Stimulated activated CD8-positive, alpha-beta memory T cell treated with anti-CD3 and anti-CD28 coated beads, Interleukin-4, amount 100 ng/mL, for 48 hours (primary cell): ENCODE measurements at regions not wholly inside any gene's neighbourhood (a gene's known extent, or its start where the extent isn't known, plus 50 kb on each side); places are given as distances from the start of the nearest gene placed in this dataset.

Experiments
- DNase-seq: peaks from one replicate; pipeline ENCODE4 v3.0.0-alpha.2; 2020

DNA sequence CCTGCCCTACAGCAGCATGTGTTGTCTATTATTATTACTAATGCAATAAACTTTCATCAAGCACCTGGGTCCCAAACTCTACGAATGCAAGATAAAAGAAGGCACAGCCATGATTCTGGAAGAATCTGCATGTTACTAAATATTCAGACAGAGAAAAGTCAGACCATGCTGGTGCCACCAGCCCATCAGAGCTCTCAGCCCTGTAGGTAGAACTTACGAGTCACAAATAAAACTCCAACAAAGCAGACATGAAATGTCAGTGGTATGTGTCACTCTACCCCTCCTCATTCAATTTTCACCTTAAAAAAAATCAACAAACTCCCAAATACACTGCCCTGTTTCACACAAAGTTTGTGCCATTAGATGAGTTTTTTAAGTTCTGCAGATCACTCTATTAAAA lies 62.4 kb upstream of the TIAM1 start:
- no peak for DNase-seq

DNA sequence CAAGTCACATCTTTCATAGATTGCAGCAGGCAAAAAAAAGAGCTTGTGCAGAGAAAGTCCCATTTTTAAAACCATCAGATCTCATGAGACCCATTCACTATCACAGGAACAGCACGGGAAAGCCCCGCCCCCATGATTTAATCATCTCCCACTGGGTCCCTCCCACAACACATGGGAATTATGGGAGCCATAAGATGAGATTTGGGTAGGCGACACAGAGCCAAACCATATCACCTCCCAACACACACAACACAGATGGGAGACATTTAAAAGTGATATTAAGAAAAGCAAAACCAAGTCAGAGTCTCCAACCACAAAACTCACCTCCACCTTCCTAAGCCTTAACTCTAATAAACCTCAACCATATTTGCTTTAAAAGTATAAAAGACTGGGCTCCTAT lies 61.5 kb upstream of the TIAM1 start:
- no peak for DNase-seq

DNA sequence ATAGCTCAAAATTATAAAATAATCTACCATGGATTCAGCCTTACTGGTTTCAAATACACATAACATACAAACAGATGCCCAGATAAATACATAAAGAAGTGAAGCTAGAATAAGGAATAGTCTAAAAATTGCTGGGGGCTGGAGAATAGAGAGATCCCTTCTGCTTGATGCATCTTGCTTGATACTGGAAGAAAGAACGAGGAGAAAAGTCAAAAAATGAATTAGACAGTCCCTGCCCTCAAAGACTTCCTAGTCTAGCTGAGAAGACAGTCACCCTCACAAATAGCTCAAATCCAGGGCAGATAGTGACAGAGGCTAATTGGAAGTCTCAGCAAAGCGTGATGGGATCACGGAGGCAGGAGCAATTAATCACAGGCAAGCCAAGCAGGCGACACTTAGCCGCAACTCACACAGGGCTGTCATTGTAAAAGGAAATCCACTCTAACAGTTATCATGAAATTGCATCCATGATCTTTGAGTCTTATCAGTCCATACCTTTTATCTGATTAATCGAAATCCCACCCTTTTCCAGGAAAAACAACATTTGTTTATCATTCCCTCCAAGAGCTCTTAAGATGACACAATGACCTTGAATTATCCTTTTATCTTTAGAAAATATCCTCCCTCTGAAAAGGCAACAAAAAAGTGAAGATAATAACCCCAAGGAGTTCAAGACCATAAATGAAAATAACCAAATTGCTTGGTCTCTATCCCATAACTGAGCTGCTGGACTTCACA lies 59.7 kb upstream of the TIAM1 start:
- DNase-seq: no peak

GRCh38 chr21:31399591-31399990 lies 55.5 kb upstream of the TIAM1 start:
- no peak for DNase-seq

- no peak for DNase-seq
These were observed 54.5 kb upstream of the TIAM1 start for GRCh38 chr21:31398574-31398973.

DNA sequence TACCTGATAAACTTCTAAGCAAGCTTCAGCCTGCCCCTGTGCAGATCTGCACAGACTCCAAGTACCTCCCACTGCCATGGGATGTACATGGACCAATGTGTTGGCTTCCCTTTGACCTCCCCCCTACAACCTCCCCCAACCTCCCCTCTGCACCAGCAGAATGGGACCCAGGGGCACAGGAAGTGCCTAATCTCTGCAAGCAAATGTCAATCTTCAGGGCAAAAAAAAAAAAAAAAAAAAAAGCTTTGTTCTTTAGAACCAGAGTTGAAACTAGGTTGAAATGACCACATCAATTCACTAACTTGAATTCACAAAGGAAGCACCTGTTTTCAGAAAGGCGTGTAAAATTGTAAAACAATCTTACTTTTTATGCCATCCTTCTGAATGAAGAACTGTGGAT lies 53.9 kb upstream of the TIAM1 start:
- no peak for DNase-seq

DNA sequence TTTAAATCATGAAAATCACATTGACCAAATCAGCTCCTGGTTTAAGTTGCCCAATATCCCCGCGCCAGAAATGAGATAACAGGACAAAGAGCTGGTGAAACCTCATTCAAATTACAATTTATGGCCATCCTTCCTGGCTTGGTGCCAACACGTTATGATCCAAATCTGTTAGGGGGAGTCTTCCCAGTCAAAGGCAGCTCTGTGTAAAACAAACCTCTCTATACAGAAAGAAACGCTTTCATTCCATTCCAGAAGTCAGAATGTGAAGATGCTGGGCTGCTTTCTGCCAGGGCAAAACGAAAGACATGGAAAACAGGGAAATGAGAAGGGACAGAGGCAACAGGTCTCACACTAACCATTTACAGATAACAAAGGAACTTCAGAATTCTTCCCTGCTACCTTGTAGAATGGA lies 53.5 kb upstream of the TIAM1 start:
- DNase-seq: no peak

DNA sequence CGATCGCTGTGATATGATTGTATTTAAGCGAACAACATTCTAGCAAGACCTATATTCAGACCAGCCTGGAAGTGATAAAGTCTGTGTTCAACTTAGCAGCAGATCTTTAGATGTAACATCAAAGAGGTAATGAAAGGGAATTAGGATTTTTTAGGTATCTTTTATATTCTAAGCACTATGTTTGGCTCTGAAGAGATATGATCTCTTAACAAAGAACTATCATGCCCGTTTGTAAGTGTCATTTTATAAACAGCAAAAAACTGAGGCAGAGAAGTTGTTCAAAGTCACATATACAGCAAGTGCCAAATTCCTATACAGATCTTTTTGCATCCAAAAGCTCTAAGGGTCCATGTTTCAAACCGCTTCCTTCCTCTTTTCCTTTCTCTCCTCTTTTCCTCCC lies 53.0 kb upstream of the TIAM1 start:
- DNase-seq: no peak

DNA sequence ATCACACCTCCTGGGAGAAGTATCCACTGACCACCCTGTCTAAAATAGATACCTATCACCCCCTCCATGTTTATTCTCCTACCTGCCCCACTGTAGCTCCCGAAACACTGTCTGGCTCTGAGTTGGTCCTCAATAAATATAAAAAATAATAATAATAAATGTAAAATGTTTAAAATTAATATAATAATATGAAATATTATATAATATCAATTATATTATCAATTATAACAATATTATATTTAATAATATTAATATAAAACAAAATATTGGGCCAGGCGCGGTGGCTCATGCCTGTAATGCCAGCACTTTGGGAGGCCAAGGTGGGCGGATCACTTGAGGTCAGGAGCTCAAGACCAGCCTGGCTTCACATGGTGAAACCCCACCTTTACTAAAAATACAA lies 52.3 kb upstream of the TIAM1 start:
- no peak for DNase-seq

- no peak for DNase-seq
These were observed 51.7 kb upstream of the TIAM1 start for GRCh38 chr21:31395791-31396190.

- DNase-seq: no peak
These were observed 51.2 kb upstream of the TIAM1 start for GRCh38 chr21:31395268-31395667.

DNA sequence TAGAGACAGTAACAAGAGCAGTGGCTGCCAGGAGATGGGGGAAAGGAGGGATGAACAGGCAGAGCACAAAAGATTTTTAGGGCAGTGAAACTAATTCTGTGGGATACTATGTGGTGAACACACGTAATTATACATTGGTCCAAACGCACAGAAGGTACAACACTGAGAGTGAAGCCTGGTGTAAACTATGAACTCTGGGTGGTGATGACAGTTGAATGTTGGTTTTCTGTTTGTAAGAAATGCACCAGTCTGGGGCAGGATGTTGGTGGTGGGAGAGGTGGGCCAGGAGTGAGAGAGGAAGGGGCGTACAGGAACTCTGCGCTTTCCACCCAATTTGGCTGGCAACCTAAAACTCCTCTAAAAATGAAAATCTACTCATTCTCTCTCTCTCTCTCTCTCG lies 50.2 kb upstream of the TIAM1 start:
- no peak for DNase-seq
